H1 (cell line): ENCODE measurements at regions not wholly inside any gene's neighbourhood (a gene's known extent, or its start where the extent isn't known, plus 50 kb on each side); places are given as distances from the start of the nearest gene placed in this dataset.

Experiments used
- KDM4A ChIP-seq: IDR thresholded peaks from one replicate; pipeline ENCODE4 v1.7.1; 2012; ENCODE audit warnings: low read depth, mild to moderate bottlenecking, moderate library complexity, low read length, inconsistent platforms; ENCODE audit not compliant: severe bottlenecking
- RBBP5 ChIP-seq: IDR thresholded peaks from 2 replicates; pipeline ENCODE4 v1.7.1; 2012; ENCODE audit warnings: low read depth, mild to moderate bottlenecking, inconsistent platforms, low read length, moderate library complexity, borderline replicate concordance
- TF ChIP-seq, protein P1 (sequence below): IDR thresholded peaks from 2 replicates; pipeline ENCODE4 v1.6.1; 2012; ENCODE audit warnings: inconsistent platforms

DNA sequence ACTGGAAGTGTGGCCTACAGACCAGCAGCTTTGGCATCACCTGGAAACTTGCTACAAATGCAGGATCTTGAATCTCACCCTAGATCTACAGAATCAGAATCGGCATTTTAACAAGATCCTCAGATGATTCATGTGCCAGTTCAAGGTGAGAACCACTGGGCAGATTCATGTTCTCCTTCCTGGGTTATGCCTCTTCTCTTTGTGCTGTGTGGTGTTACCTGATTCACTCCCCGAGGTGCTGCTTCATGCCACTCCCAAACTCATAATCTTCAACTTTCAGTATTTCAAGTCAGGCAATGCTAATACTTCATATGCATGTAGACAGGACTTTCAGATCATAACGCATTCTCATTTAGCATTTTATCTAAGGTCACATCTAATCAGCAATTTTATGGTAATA is 427.7 kb downstream of the FOXO1 start (continued):
- TF ChIP-seq RBBP5, result no peak
- TF ChIP-seq, protein P1, sequence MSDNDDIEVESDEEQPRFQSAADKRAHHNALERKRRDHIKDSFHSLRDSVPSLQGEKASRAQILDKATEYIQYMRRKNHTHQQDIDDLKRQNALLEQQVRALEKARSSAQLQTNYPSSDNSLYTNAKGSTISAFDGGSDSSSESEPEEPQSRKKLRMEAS, result no peak
- TF ChIP-seq KDM4A, result no peak
